Endodermal cell (in vitro differentiated cells): ENCODE measurements at regions not wholly inside any gene's neighbourhood (a gene's known extent, or its start where the extent isn't known, plus 50 kb on each side); places are given as distances from the start of the nearest gene placed in this dataset.
A peak's percentile ranks its signal among the peaks of the same experiment; 100 is the strongest.
"Not testable (repeated sequence)": the region's sequence is repeated elsewhere in the genome, so short reads cannot be mapped to it uniquely, and the experiment has no call there.

Experiments used
- DNase-seq: peaks from one replicate; pipeline ENCODE4 v3.0.0-alpha.2; 2017
- H3K27ac ChIP-seq: 2 replicates; pipeline ENCODE4 v1.5.1; 2013; ENCODE audit warnings: mild to moderate bottlenecking, low read depth, low read length, moderate library complexity
- H3K27me3 ChIP-seq: 2 replicates; pipeline ENCODE4 v1.6.1; 2013; ENCODE audit warnings: mild to moderate bottlenecking, low read length, moderate library complexity; ENCODE audit not compliant: insufficient read depth, control insufficient read depth, poor library complexity, severe bottlenecking
- H3K36me3 ChIP-seq: 2 replicates; pipeline ENCODE4 v1.7.0; 2013; ENCODE audit warnings: mild to moderate bottlenecking, low read length, moderate library complexity; ENCODE audit not compliant: control insufficient read depth, insufficient read depth
- H3K4me1 ChIP-seq: one replicate; pipeline ENCODE4 v1.7.0; 2013; ENCODE audit warnings: low read length; ENCODE audit not compliant: control insufficient read depth, insufficient read depth
- H3K4me3 ChIP-seq: 2 replicates; pipeline ENCODE4 v1.5.1; 2013; ENCODE audit warnings: mild to moderate bottlenecking, low read length, moderate library complexity
- H3K9ac ChIP-seq: 2 replicates; pipeline ENCODE4 v1.6.1; 2013; ENCODE audit warnings: mild to moderate bottlenecking, low read length, moderate library complexity; ENCODE audit not compliant: poor library complexity, severe bottlenecking; ENCODE audit errors: extremely low read depth
- H3K9me3 ChIP-seq: 2 replicates; pipeline ENCODE4 v1.6.1; 2013; ENCODE audit warnings: mild to moderate bottlenecking, low read length, moderate library complexity; ENCODE audit not compliant: control insufficient read depth
- H3K27ac Mint-ChIP-seq: 2 replicates; pipeline ENCODE4 v1.8.0; 2020; ENCODE audit warnings: mixed read lengths
- H3K27me3 Mint-ChIP-seq: 2 replicates; pipeline ENCODE4 v1.8.0; 2021; ENCODE audit warnings: mild to moderate bottlenecking, mixed read lengths; ENCODE audit not compliant: insufficient read depth
- H3K36me3 Mint-ChIP-seq: 2 replicates; pipeline ENCODE4 v1.8.0; 2020; ENCODE audit warnings: low read depth, mixed read lengths
- H3K4me1 Mint-ChIP-seq: 2 replicates; pipeline ENCODE4 v1.8.0; 2020; ENCODE audit warnings: mixed read lengths
- H3K4me3 Mint-ChIP-seq: 2 replicates; pipeline ENCODE4 v1.8.0; 2020; ENCODE audit warnings: mild to moderate bottlenecking, moderate library complexity, mixed read lengths
- H3K9me3 Mint-ChIP-seq: 2 replicates; pipeline ENCODE4 v1.8.0; 2020; ENCODE audit warnings: mild to moderate bottlenecking, mixed read lengths
- CTCF ChIP-seq: fragments of 200-600 bp; sonication (generic); conservative IDR thresholded peaks from 2 replicates; pipeline ENCODE4 v1.5.0; 2021; ENCODE audit warnings: antibody characterized with exemption, mild to moderate bottlenecking
- WGBS, 2 experiments: methylation state at CpG; one replicate each; pipeline versions ENCODE4 v1.1.5 to v1.1.7; 2013; ENCODE audit warnings: missing lambda C conversion rate in 2 of 2, mixed read lengths in 1 of 2; ENCODE audit not compliant: insufficient coverage in 1 of 2, insufficient read length in 1 of 2; 5-methylcytosine and 5-hydroxymethylcytosine counted together

GRCh38 chrY:11769937-11770336, 931.1 kb upstream of the USP9Y start:
- Mint-ChIP-seq H3K9me3 (no peaks in the 10 kb centered on the region), H3K4me1 (no peaks in the 10 kb centered on the region), H3K36me3 (no peaks in the 10 kb centered on the region), H3K27ac (no peak overlapping the region), H3K27me3 (no peaks in the 10 kb centered on the region), H3K4me3 (no peak overlapping the region)
- 65 to 78% methylated on average over 2 of the region's 2 CpGs for WGBS, 2 experiments
- H3K9me3 ChIP-seq = no peaks in the 10 kb centered on the region
- no peak for DNase-seq
- no peaks in the 10 kb centered on the region for H3K4me1 ChIP-seq
- no peak overlapping the region for H3K9ac ChIP-seq
- no peak overlapping the region for H3K27ac ChIP-seq
- TF ChIP-seq CTCF = no peak
- no peak overlapping the region for H3K4me3 ChIP-seq
- no peaks in the 10 kb centered on the region for H3K27me3 ChIP-seq
- no peaks in the 10 kb centered on the region for H3K36me3 ChIP-seq

- DNase-seq, H3K27me3 Mint-ChIP-seq, H3K36me3 Mint-ChIP-seq, H3K4me1 ChIP-seq, H3K27ac Mint-ChIP-seq, H3K36me3 ChIP-seq, H3K9me3 ChIP-seq, H3K9me3 Mint-ChIP-seq, H3K27me3 ChIP-seq, H3K27ac ChIP-seq, H3K4me1 Mint-ChIP-seq, H3K4me3 ChIP-seq, H3K9ac ChIP-seq, H3K4me3 Mint-ChIP-seq: not testable (repeated sequence)
- WGBS, 2 experiments = no CpG with 5 or more reads among the region's 1 CpG
These were observed 921.3 kb upstream of the USP9Y start for GRCh38 chrY:11779743-11780142.

- H3K36me3 ChIP-seq, H3K9me3 Mint-ChIP-seq, H3K27ac Mint-ChIP-seq, H3K9me3 ChIP-seq, H3K4me1 ChIP-seq, H3K27me3 Mint-ChIP-seq, H3K4me3 ChIP-seq, H3K9ac ChIP-seq, H3K4me1 Mint-ChIP-seq, H3K27ac ChIP-seq, H3K4me3 Mint-ChIP-seq, H3K27me3 ChIP-seq, H3K36me3 Mint-ChIP-seq: not testable (repeated sequence)
- 84% methylated on average over 13 of the region's 13 CpGs; no CpG with 5 or more reads in 1 of the 2 experiments for WGBS, 2 experiments
- peak; percentile 10 for DNase-seq
These were observed 912.0 kb upstream of the USP9Y start for GRCh38 chrY:11789057-11789456.

- H3K36me3 Mint-ChIP-seq, H3K9me3 ChIP-seq, H3K4me3 Mint-ChIP-seq, H3K9ac ChIP-seq, H3K4me1 Mint-ChIP-seq, DNase-seq, H3K27ac ChIP-seq, H3K27ac Mint-ChIP-seq, H3K27me3 ChIP-seq, H3K4me1 ChIP-seq, H3K9me3 Mint-ChIP-seq, H3K27me3 Mint-ChIP-seq, H3K4me3 ChIP-seq, H3K36me3 ChIP-seq: not testable (repeated sequence)
- 77 to 100% methylated on average over 2 to 5 of the region's 6 CpGs for WGBS, 2 experiments
These were observed 877.3 kb upstream of the USP9Y start for GRCh38 chrY:11823752-11824151.

GRCh38 chrY:11834197-11834596, 866.8 kb upstream of the USP9Y start:
- H3K4me1 ChIP-seq, DNase-seq, H3K36me3 ChIP-seq, H3K9ac ChIP-seq, H3K9me3 Mint-ChIP-seq, H3K4me3 ChIP-seq, H3K27ac ChIP-seq, H3K27ac Mint-ChIP-seq, H3K27me3 Mint-ChIP-seq, H3K9me3 ChIP-seq, H3K36me3 Mint-ChIP-seq, H3K4me1 Mint-ChIP-seq, H3K4me3 Mint-ChIP-seq, H3K27me3 ChIP-seq: not testable (repeated sequence)
- WGBS, 2 experiments = 74% methylated on average over 7 of the region's 7 CpGs; no CpG with 5 or more reads in 1 of the 2 experiments
